HepG2 (cell line): ENCODE measurements at regions not wholly inside any gene's neighbourhood (a gene's known extent, or its start where the extent isn't known, plus 50 kb on each side); places are given as distances from the start of the nearest gene placed in this dataset.

Source experiments
- ATAC-seq: fragments of 200-7000 bp; cut with Tn5 transposase; 3 replicates; pipeline ENCODE4 v1.9.1; 2020; ENCODE audit warnings: mild to moderate bottlenecking, moderate library complexity
- BruUV-seq: library from RNA; stranded (reverse); fragments of 400-500 nt; replicated peaks from 2 replicates; lab custom pipeline; 2021; lab: Mats Ljungman, UMichigan
- CTCF ChIA-PET: fragments of 300-600 bp; formaldehyde crosslinking; extraction: SDS; loops from one replicate; lab custom pipeline; 2021; ENCODE audit warnings: low total read pairs, inconsistent platforms, low intra/inter-chr PET ratio; lab: Yijun Ruan, JAX
- POLR2A ChIA-PET: fragments of 350-600 bp; sonication (Branson Sonifier 250); formaldehyde crosslinking; loops from one replicate; lab custom pipeline; 2020; ENCODE audit warnings: antibody characterized with exemption, inconsistent platforms; lab: Yijun Ruan, JAX
- DNase-seq: peaks from one replicate; pipeline ENCODE4 v3.0.0-alpha.2; 2015; ENCODE audit warnings: low spot score
- FAIRE-seq: peaks from 3 replicates; lab custom pipeline; 2011; peaks lifted over from hg19 to GRCh38; lab: Jason Lieb, UNC
- H2AFZ ChIP-seq: one replicate; pipeline ENCODE4 v1.6.1; 2011; ENCODE audit warnings: low read length, inconsistent platforms
- H3K27ac ChIP-seq: fragments of 300-600 bp; 3 replicates; pipeline ENCODE4 v1.8.0; 2011; ENCODE audit warnings: mixed run types, mild to moderate bottlenecking, mixed read lengths, low read length, inconsistent platforms; ENCODE audit not compliant: insufficient read depth; ENCODE audit errors: extremely low read length
- H3K27me3 ChIP-seq, 2 experiments: fragments of 200-600 bp in 1 of 2; 2 replicates in 1 of 2; 3 replicates in 1 of 2; pipeline versions ENCODE4 v1.6.0 to v1.8.0; 2011; ENCODE audit warnings: low read length in 2 of 2, mild to moderate bottlenecking in 2 of 2, moderate library complexity in 2 of 2, inconsistent platforms in 1 of 2; ENCODE audit not compliant: insufficient read depth in 2 of 2, control insufficient read depth in 1 of 2
- H3K36me3 ChIP-seq, 2 experiments: fragments of 200-600 bp in 1 of 2; replicated peaks in 1 of 2; 2 replicates in 1 of 2; 3 replicates in 1 of 2; pipeline versions ENCODE4 v1.5.1 to v1.8.0; 2011; ENCODE audit warnings: low read length in 2 of 2, inconsistent platforms in 1 of 2; ENCODE audit not compliant: insufficient read depth in 2 of 2, control insufficient read depth in 1 of 2
- H3K4me1 ChIP-seq: 2 replicates; pipeline ENCODE4 v1.5.1; 2012; ENCODE audit warnings: low read length, inconsistent platforms; ENCODE audit not compliant: insufficient read depth
- H3K4me2 ChIP-seq: 2 replicates; pipeline ENCODE4 v1.6.0; 2011; ENCODE audit warnings: low read depth, low read length, inconsistent platforms
- H3K4me3 ChIP-seq, 3 experiments: fragments of 200-600 bp in 1 of 3; sonication (generic), shearing (Covaris generic) in 1 of 3; replicated peaks in 1 of 3; 2 replicates each; pipeline ENCODE4 v1.5.1; 2011 to 2016; ENCODE audit warnings: low read length in 3 of 3, inconsistent platforms in 2 of 3, low read depth in 2 of 3, mild to moderate bottlenecking in 2 of 3, control low read depth in 1 of 3, mixed read lengths in 1 of 3; ENCODE audit not compliant: insufficient read depth in 1 of 3
- H3K79me2 ChIP-seq: one replicate; pipeline ENCODE4 v1.6.1; 2011; ENCODE audit warnings: low read length, inconsistent platforms; ENCODE audit not compliant: insufficient read depth
- H3K9ac ChIP-seq: 2 replicates; pipeline ENCODE4 v1.6.0; 2011; ENCODE audit warnings: mild to moderate bottlenecking, low read depth, low read length, inconsistent platforms; ENCODE audit not compliant: insufficient read depth
- H3K9me3 ChIP-seq: 2 replicates; pipeline ENCODE4 v1.5.1; 2012; ENCODE audit warnings: mild to moderate bottlenecking, low read length
- H4K20me1 ChIP-seq: 2 replicates; pipeline ENCODE4 v1.6.0; 2011; ENCODE audit warnings: inconsistent platforms, mild to moderate bottlenecking, low read length, moderate library complexity; ENCODE audit not compliant: insufficient read depth
- AKAP8 ChIP-seq: sonication (generic); formaldehyde crosslinking; IDR thresholded peaks from 2 replicates; pipeline ENCODE4 v1.5.1; 2020; ENCODE audit warnings: mild to moderate bottlenecking, missing genetic modification reagents
- CTCF ChIP-seq: sonication (generic); formaldehyde crosslinking; IDR thresholded peaks from 2 replicates; pipeline ENCODE4 v1.5.0; 2020; ENCODE audit warnings: mild to moderate bottlenecking, missing genetic modification reagents, moderate library complexity
- MAX ChIP-seq: IDR thresholded peaks from 2 replicates; pipeline ENCODE4 v1.6.1; 2012; ENCODE audit warnings: inconsistent platforms
- PLRG1 ChIP-seq: fragments of 450-650 bp; conservative IDR thresholded peaks from 2 replicates; pipeline ENCODE4 v1.6.1; 2016
- SMARCE1 ChIP-seq: fragments of 450-650 bp; IDR thresholded peaks from 2 replicates; pipeline ENCODE4 v1.6.1; 2017; ENCODE audit warnings: borderline replicate concordance
- SRF ChIP-seq: IDR thresholded peaks from 2 replicates; pipeline ENCODE4 v1.6.1; 2011; ENCODE audit warnings: mild to moderate bottlenecking, low read depth, low read length, moderate library complexity
- STAG1 ChIP-seq: sonication (generic); formaldehyde crosslinking; IDR thresholded peaks from 2 replicates; pipeline ENCODE4 v1.4.0; 2020; ENCODE audit warnings: missing genetic modification reagents
- ZNF30 ChIP-seq: sonication (generic); formaldehyde crosslinking; IDR thresholded peaks from 2 replicates; pipeline ENCODE4 v1.5.0; 2020; ENCODE audit warnings: mild to moderate bottlenecking, missing genetic modification reagents
- ZNF329 ChIP-seq: sonication (generic); formaldehyde crosslinking; IDR thresholded peaks from 2 replicates; pipeline ENCODE4 v1.9.0; 2021; ENCODE audit warnings: low read depth, mild to moderate bottlenecking, missing genetic modification reagents
- WGBS: methylation state at CpG from one replicate; pipeline ENCODE4 v1.1.6; 2017; ENCODE audit warnings: low lambda C conversion rate; 5-methylcytosine and 5-hydroxymethylcytosine counted together
- in situ Hi-C: cut with HindIII; loops from 2 replicates; pipeline ENCODE4 v1.10.0; 2017; ENCODE audit warnings: low pct_unique_long_range_greater_than_20kb; ENCODE audit not compliant: extremely low pct_ligation_motif_present
- intact Hi-C: fragments of 100-400 bp; cut with micrococcal nuclease; formaldehyde crosslinking; loops from one replicate; pipeline ENCODE4 v1.10.0; 2022; ENCODE audit not compliant: unreplicated experiment

- Histone ChIP-seq H3K9me3 (no peaks in the 10 kb centered on the region), H3K36me3 (no peaks in the 10 kb centered on the region), H3K9ac (no peak overlapping the region), H3K4me1 (no peaks in the 10 kb centered on the region), H4K20me1 (no peaks in the 10 kb centered on the region), H3K4me2 (no peak overlapping the region), H3K79me2 (no peaks in the 10 kb centered on the region), H3K27ac (no peak overlapping the region), H3K27me3 (no peaks in the 10 kb centered on the region; a peak in 1 of 5 replicates), H2AFZ (no peak overlapping the region), H3K4me3 (no peak overlapping the region)
- intact Hi-C loops (no loop called here), in situ Hi-C loops (no loop called here)
- FAIRE-seq (no peak), ATAC-seq (no peak), DNase-seq (no peak)
- POLR2A ChIA-PET, result no interaction called here
- CTCF ChIA-PET, result no interaction called here
- WGBS, result 19% methylated on average over 11 of the region's 12 CpGs
- no TSS peak for BruUV-seq
- TF ChIP-seq MAX (no peak), SRF (no peak)
Measured at GRCh38 chr5:175096469-175097165, 347.4 kb downstream of the DRD1 start.

GRCh38 chr5:175094461-175094860 is 349.5 kb downstream of the DRD1 start:
- Histone ChIP-seq H2AFZ (no peak overlapping the region), H4K20me1 (no peaks in the 10 kb centered on the region), H3K4me2 (no peak overlapping the region), H3K79me2 (no peaks in the 10 kb centered on the region), H3K27me3 (no peaks in the 10 kb centered on the region; a peak in 1 of 5 replicates), H3K4me3 (no peak overlapping the region), H3K9me3 (no peaks in the 10 kb centered on the region)
- in situ Hi-C loops, result no loop called here
- FAIRE-seq (no peak), ATAC-seq (no peak)
- 26% methylated on average over 1 of the region's 1 CpG for WGBS
- CTCF ChIA-PET, result no interaction called here
- no peak for TF ChIP-seq STAG1 (CRISPR knock-in tag)
- TF ChIP-seq AKAP8, result no peak
- no peak for TF ChIP-seq SMARCE1
- TF ChIP-seq PLRG1, result no peak
- TF ChIP-seq CTCF (CRISPR knock-in tag), result no peak
- TF ChIP-seq ZNF30 (CRISPR knock-in tag), result no peak
- no peak for TF ChIP-seq ZNF329 (CRISPR knock-in tag)
- TF ChIP-seq, all 625 proteins: peak for 0
- intact Hi-C loops, result no loop called here
- POLR2A ChIA-PET, result no interaction called here
- no TSS peak for BruUV-seq
- Histone ChIP-seq H3K27ac (no peak overlapping the region), H3K36me3 (no peaks in the 10 kb centered on the region), H3K9ac (no peak overlapping the region), H3K4me1 (no peaks in the 10 kb centered on the region)
- no peak for DNase-seq
